ENCODE measurements at regions not wholly inside any gene's neighbourhood (a gene's known extent, or its start where the extent isn't known, plus 50 kb on each side); places are given as distances from the start of the nearest gene placed in this dataset.

GRCh38 chr4:189385579-189385978 lies 555.1 kb upstream of the FRG1 start:
- DNase-seq (ENCODE audit: low spot score): no peak

- DNase-seq (ENCODE audit: low spot score): no peak
Observed at GRCh38 chr4:189396435-189396834, 544.2 kb upstream of the FRG1 start.

- DNase-seq (ENCODE audit: low spot score): no peak
Observed at GRCh38 chr4:189404271-189404670, 536.4 kb upstream of the FRG1 start.

- DNase-seq (ENCODE audit: low spot score): no peak
Observed at GRCh38 chr4:189409158-189409557, 531.5 kb upstream of the FRG1 start.

GRCh38 chr4:189414021-189414420 lies 526.7 kb upstream of the FRG1 start:
- DNase-seq (ENCODE audit: low spot score): no peak

- no peak for DNase-seq (ENCODE audit: low spot score)
Observed at GRCh38 chr4:189420572-189420971, 520.1 kb upstream of the FRG1 start.

GRCh38 chr4:189436207-189436606 lies 504.5 kb upstream of the FRG1 start:
- peak; percentile 2 for DNase-seq (ENCODE audit: low spot score)

- DNase-seq (ENCODE audit: low spot score): peak; percentile 55
Observed at GRCh38 chr4:189440716-189441115, 500.0 kb upstream of the FRG1 start.

- DNase-seq (ENCODE audit: low spot score): no peak
Observed at GRCh38 chr4:189443341-189443740, 497.3 kb upstream of the FRG1 start.

- no peak for DNase-seq (ENCODE audit: low spot score)
Observed at GRCh38 chr4:189445613-189446012, 495.1 kb upstream of the FRG1 start.

- DNase-seq (ENCODE audit: low spot score): no peak
Observed at GRCh38 chr4:189463734-189464133, 476.9 kb upstream of the FRG1 start.

GRCh38 chr4:189494407-189494806 lies 446.3 kb upstream of the FRG1 start:
- DNase-seq (ENCODE audit: low spot score): no peak

GRCh38 chr4:189497516-189497915 lies 443.2 kb upstream of the FRG1 start:
- no peak for DNase-seq (ENCODE audit: low spot score)

GRCh38 chr4:189497996-189498395 lies 442.7 kb upstream of the FRG1 start:
- no peak for DNase-seq (ENCODE audit: low spot score)

- no peak for DNase-seq (ENCODE audit: low spot score)
Observed at GRCh38 chr4:189498457-189498856, 442.2 kb upstream of the FRG1 start.

GRCh38 chr4:189499696-189500095 lies 441.0 kb upstream of the FRG1 start:
- DNase-seq (ENCODE audit: low spot score): no peak

GRCh38 chr4:189500970-189501369 lies 439.7 kb upstream of the FRG1 start:
- DNase-seq (ENCODE audit: low spot score): no peak

GRCh38 chr4:189502841-189503435 lies 437.7 kb upstream of the FRG1 start:
- DNase-seq (ENCODE audit: low spot score): peak; percentile 72

GRCh38 chr4:189504220-189504619 lies 436.5 kb upstream of the FRG1 start:
- no peak for DNase-seq (ENCODE audit: low spot score)

- DNase-seq (ENCODE audit: low spot score): no peak
Observed at GRCh38 chr4:189505380-189505779, 435.3 kb upstream of the FRG1 start.

- no peak for DNase-seq (ENCODE audit: low spot score)
Observed at GRCh38 chr4:189506080-189506479, 434.6 kb upstream of the FRG1 start.

- DNase-seq (ENCODE audit: low spot score): no peak
Observed at GRCh38 chr4:189507060-189507459, 433.6 kb upstream of the FRG1 start.

- DNase-seq (ENCODE audit: low spot score): no peak
Observed at GRCh38 chr4:189510601-189511000, 430.1 kb upstream of the FRG1 start.

GRCh38 chr4:189511581-189511980 lies 429.1 kb upstream of the FRG1 start:
- no peak for DNase-seq (ENCODE audit: low spot score)

GRCh38 chr4:189513421-189513820 lies 427.3 kb upstream of the FRG1 start:
- no peak for DNase-seq (ENCODE audit: low spot score)
